IMR-90 (cell line): ENCODE measurements at regions not wholly inside any gene's neighbourhood (a gene's known extent, or its start where the extent isn't known, plus 50 kb on each side); places are given as distances from the start of the nearest gene placed in this dataset.

Source experiments
- ATAC-seq: fragments of 200-7000 bp; cut with Tn5 transposase; 2 replicates; pipeline ENCODE4 v1.9.1; 2020; ENCODE audit warnings: low read depth, mild to moderate bottlenecking, moderate library complexity
- BruUV-seq: library from RNA; stranded (reverse); fragments of 400-500 nt; replicated peaks from 2 replicates; lab custom pipeline; 2021; lab: Mats Ljungman, UMichigan
- CTCF ChIA-PET: fragments of 300-600 bp; formaldehyde crosslinking; extraction: SDS; loops from one replicate; lab custom pipeline; 2021; ENCODE audit warnings: antibody characterized with exemption; lab: Yijun Ruan, JAX
- POLR2A ChIA-PET: fragments of 300-600 bp; sonication (Branson Sonifier 250); formaldehyde crosslinking; loops from one replicate; lab custom pipeline; 2022; ENCODE audit warnings: antibody characterized with exemption; ENCODE audit not compliant: unreplicated experiment; lab: Charles Lee
- DNase-seq: peaks from one replicate; pipeline ENCODE4 v3.0.0; 2013
- H2AFZ ChIP-seq: replicated peaks from 2 replicates; pipeline ENCODE3; 2013; ENCODE audit warnings: low read length, mild to moderate bottlenecking; ENCODE audit not compliant: poor library complexity
- H2AK5ac ChIP-seq: 2 replicates; pipeline ENCODE4 v1.6.1; 2013; ENCODE audit warnings: low read depth, low read length, inconsistent platforms
- H2AK9ac ChIP-seq: replicated peaks from 2 replicates; pipeline ENCODE3; 2013; ENCODE audit warnings: mild to moderate bottlenecking, low read depth, low read length, moderate library complexity; ENCODE audit not compliant: poor library complexity
- H2BK120ac ChIP-seq: 2 replicates; pipeline ENCODE4 v1.6.1; 2013; ENCODE audit warnings: low read depth, low read length, inconsistent platforms
- H2BK15ac ChIP-seq: 3 replicates; pipeline ENCODE4 v1.6.1; 2013; ENCODE audit warnings: low read depth, low read length, inconsistent platforms
- H2BK20ac ChIP-seq: 2 replicates; pipeline ENCODE4 v1.6.1; 2013; ENCODE audit warnings: low read depth, mild to moderate bottlenecking, inconsistent platforms, low read length, moderate library complexity
- H2BK5ac ChIP-seq: 2 replicates; pipeline ENCODE4 v1.6.1; 2013; ENCODE audit warnings: mild to moderate bottlenecking, low read depth, low read length, inconsistent platforms; ENCODE audit not compliant: poor library complexity, severe bottlenecking
- H3K14ac ChIP-seq: replicated peaks from 2 replicates; pipeline ENCODE4 v1.6.1; 2013; ENCODE audit warnings: low read depth, low read length, inconsistent platforms
- H3K18ac ChIP-seq: 2 replicates; pipeline ENCODE4 v1.6.1; 2013; ENCODE audit warnings: low read depth, low read length, control low read depth
- H3K23ac ChIP-seq: 2 replicates; pipeline ENCODE4 v1.6.1; 2013; ENCODE audit warnings: low read depth, low read length, inconsistent platforms
- H3K27ac ChIP-seq: 2 replicates; pipeline ENCODE4 v1.5.1; 2013; ENCODE audit warnings: mild to moderate bottlenecking, control low read depth, low read length; ENCODE audit not compliant: insufficient read depth
- H3K27me3 ChIP-seq: 2 replicates; pipeline ENCODE4 v1.6.1; 2013; ENCODE audit warnings: low read length; ENCODE audit not compliant: control insufficient read depth, insufficient read depth
- H3K36me3 ChIP-seq: 2 replicates; pipeline ENCODE4 v1.6.1; 2013; ENCODE audit warnings: low read length, mixed read lengths; ENCODE audit not compliant: control insufficient read depth, insufficient read depth
- H3K4ac ChIP-seq: 2 replicates; pipeline ENCODE4 v1.6.1; 2013; ENCODE audit warnings: low read depth, low read length, inconsistent platforms
- H3K4me1 ChIP-seq: 2 replicates; pipeline ENCODE4 v1.6.1; 2013; ENCODE audit warnings: low read length, mixed read lengths; ENCODE audit not compliant: control insufficient read depth, insufficient read depth
- H3K4me2 ChIP-seq: 2 replicates; pipeline ENCODE4 v1.6.1; 2013; ENCODE audit warnings: low read depth, mild to moderate bottlenecking, control low read depth, low read length, moderate library complexity
- H3K4me3 ChIP-seq: 2 replicates; pipeline ENCODE4 v1.5.1; 2013; ENCODE audit warnings: low read depth, mild to moderate bottlenecking, control low read depth, low read length, moderate library complexity; ENCODE audit not compliant: insufficient read depth
- H3K56ac ChIP-seq: 2 replicates; pipeline ENCODE4 v1.6.1; 2013; ENCODE audit warnings: low read length, inconsistent platforms; ENCODE audit not compliant: insufficient read depth; ENCODE audit errors: extremely low read depth
- H3K79me1 ChIP-seq, 2 experiments: 2 replicates each; pipeline ENCODE4 v1.6.1; 2013; ENCODE audit warnings: low read length in 2 of 2, inconsistent platforms in 1 of 2, low read depth in 1 of 2
- H3K9ac ChIP-seq: 2 replicates; pipeline ENCODE4 v1.6.1; 2013; ENCODE audit warnings: low read depth, low read length, control low read depth
- H3K9me1 ChIP-seq: 2 replicates; pipeline ENCODE4 v1.6.1; 2013; ENCODE audit warnings: low read length, inconsistent platforms; ENCODE audit not compliant: insufficient read depth
- H3K9me3 ChIP-seq: 2 replicates; pipeline ENCODE4 v1.6.1; 2013; ENCODE audit warnings: low read length; ENCODE audit not compliant: control insufficient read depth, insufficient read depth
- H4K20me1 ChIP-seq: 2 replicates; pipeline ENCODE4 v1.6.1; 2013; ENCODE audit warnings: low read length, inconsistent platforms; ENCODE audit not compliant: insufficient read depth
- H4K5ac ChIP-seq: 2 replicates; pipeline ENCODE4 v1.6.1; 2013; ENCODE audit warnings: mild to moderate bottlenecking, low read depth, low read length, control low read depth
- H4K8ac ChIP-seq, 2 experiments: 2 replicates each; pipeline ENCODE4 v1.6.1; 2013; ENCODE audit warnings: low read depth in 2 of 2, low read length in 2 of 2, control low read depth in 1 of 2, inconsistent platforms in 1 of 2
- H4K91ac ChIP-seq: 2 replicates; pipeline ENCODE4 v1.6.1; 2013; ENCODE audit warnings: low read depth, low read length, inconsistent platforms; ENCODE audit not compliant: insufficient read depth
- CEBPB ChIP-seq: IDR thresholded peaks from 2 replicates; pipeline ENCODE4 v1.6.1; 2012; ENCODE audit warnings: low read depth, low read length, improper control_type of control experiment
- MXI1 ChIP-seq: IDR thresholded peaks from 2 replicates; pipeline ENCODE4 v1.6.1; 2012; ENCODE audit warnings: low read depth, mild to moderate bottlenecking, low read length, moderate library complexity, borderline replicate concordance
- RAD21 ChIP-seq: IDR thresholded peaks from 2 replicates; pipeline ENCODE4 v1.6.1; 2012; ENCODE audit warnings: low read length, improper control_type of control experiment
- RCOR1 ChIP-seq: IDR thresholded peaks from 2 replicates; pipeline ENCODE4 v1.6.1; 2012; ENCODE audit warnings: mild to moderate bottlenecking, low read length, improper control_type of control experiment; ENCODE audit not compliant: insufficient replicate concordance
- WGBS, 2 experiments: methylation state at CpG; one replicate each; pipeline versions ENCODE4 v1.1.5 to v1.1.7; 2013; ENCODE audit warnings: missing lambda C conversion rate in 2 of 2; ENCODE audit not compliant: insufficient read length in 1 of 2; ENCODE audit errors: extremely low coverage in 2 of 2; 5-methylcytosine and 5-hydroxymethylcytosine counted together
- dilution Hi-C: fragments of 300-500 bp; cut with HindIII; formaldehyde crosslinking; loops from one replicate; pipeline ENCODE4 v1.14.3; 2018; ENCODE audit warnings: low sequenced_read_pairs; ENCODE audit not compliant: unreplicated experiment
- in situ Hi-C: fragments of 300-500 bp; cut with MboI; formaldehyde crosslinking; loops from 3 replicates; pipeline ENCODE4 v1.14.3; 2019; ENCODE audit warnings: low sequenced_read_pairs, inconsistent platforms, mixed read lengths
- intact Hi-C: fragments of 100-400 bp; cut with micrococcal nuclease; formaldehyde crosslinking; loops from 2 replicates; pipeline ENCODE4 v1.10.0; 2022
- TF ChIP-seq, protein P1 (sequence below): fragments of 150-350 bp; IDR thresholded peaks from 2 replicates; pipeline ENCODE4 v1.6.1; 2017; ENCODE audit warnings: mild to moderate bottlenecking, antibody characterized with exemption, low read length, low read depth

DNA sequence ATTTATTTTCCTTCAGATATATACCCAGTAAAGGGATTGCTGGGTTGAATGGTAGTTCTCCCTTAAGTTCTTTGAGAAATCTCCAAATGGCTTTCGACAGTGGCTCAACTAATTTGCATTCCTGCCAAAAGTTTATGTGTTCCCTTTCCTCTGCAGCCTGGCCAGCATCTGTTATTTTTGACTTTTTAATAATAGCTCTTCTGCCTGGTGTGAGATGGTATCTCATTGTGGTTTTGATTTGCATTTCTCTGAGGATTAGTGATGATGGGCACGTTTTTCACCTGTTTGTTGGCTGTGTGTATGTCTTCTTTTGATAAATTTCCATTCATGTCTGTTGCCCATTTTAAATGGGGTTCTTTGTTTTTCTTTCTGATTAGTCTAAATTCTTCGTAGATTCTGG lies 375.2 kb downstream of the UBE2NL start:
- Histone ChIP-seq H4K91ac (no peak overlapping the region), H3K9me3 (peaks cover 7% of the 10 kb centered on the region; the same call in 1 of the 2 replicates), H4K8ac (no peak overlapping the region), H3K36me3 (no peaks in the 10 kb centered on the region), H3K27me3 (no peaks in the 10 kb centered on the region), H4K20me1 (no peaks in the 10 kb centered on the region), H2BK20ac (no peak overlapping the region), H3K4me1 (no peaks in the 10 kb centered on the region), H2BK5ac (no peak overlapping the region), H3K9me1 (no peaks in the 10 kb centered on the region), H3K9ac (no peak overlapping the region), H2AFZ (no peak overlapping the region), H2BK120ac (no peak overlapping the region), H3K56ac (no peak overlapping the region), H3K14ac (no peak overlapping the region), H3K4me2 (no peak overlapping the region), H2AK5ac (no peak overlapping the region), H3K79me1 (no peaks in the 10 kb centered on the region), H3K4ac (no peak overlapping the region), H3K27ac (no peak overlapping the region), H2AK9ac (no peak overlapping the region), H4K5ac (no peak overlapping the region), H2BK15ac (no peak overlapping the region), H3K18ac (no peak overlapping the region), H3K23ac (no peak overlapping the region), H3K4me3 (no peak overlapping the region)
- ATAC-seq: no peak
- in situ Hi-C loops: no loop called here
- TF ChIP-seq RAD21 (no peak), MXI1 (no peak), CEBPB (no peak), RCOR1 (no peak)
- TF ChIP-seq, protein P1, sequence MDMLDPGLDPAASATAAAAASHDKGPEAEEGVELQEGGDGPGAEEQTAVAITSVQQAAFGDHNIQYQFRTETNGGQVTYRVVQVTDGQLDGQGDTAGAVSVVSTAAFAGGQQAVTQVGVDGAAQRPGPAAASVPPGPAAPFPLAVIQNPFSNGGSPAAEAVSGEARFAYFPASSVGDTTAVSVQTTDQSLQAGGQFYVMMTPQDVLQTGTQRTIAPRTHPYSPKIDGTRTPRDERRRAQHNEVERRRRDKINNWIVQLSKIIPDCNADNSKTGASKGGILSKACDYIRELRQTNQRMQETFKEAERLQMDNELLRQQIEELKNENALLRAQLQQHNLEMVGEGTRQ: no peak
- dilution Hi-C loops: no loop called here
- ChIA-PET POLR2A (interaction anchor here (0.6 kb wide), 1 partner anchor 1096 kb away, joined by 7 read pairs; no protein-coding TSS in a partner anchor), CTCF (no interaction called here)
- BruUV-seq: no TSS peak
- WGBS, 2 experiments: no CpG with 5 or more reads among the region's 3 CpGs
- DNase-seq: no peak
- intact Hi-C loops: no loop called here
